GM18508 (cell line): ENCODE measurements at regions not wholly inside any gene's neighbourhood (a gene's known extent, or its start where the extent isn't known, plus 50 kb on each side); places are given as distances from the start of the nearest gene placed in this dataset.
"Not testable (repeated sequence)": the region's sequence is repeated elsewhere in the genome, so short reads cannot be mapped to it uniquely, and the experiment has no call there.

ENCODE experiments used
- ATAC-seq: cut with Tn5 transposase; IDR thresholded peaks from one replicate; pipeline ENCODE4 v1.9.1; 2021; ENCODE audit warnings: moderate number of reproducible peaks; ENCODE audit not compliant: insufficient read depth, unreplicated experiment

- ATAC-seq, result no peak
Observed at GRCh38 chr12:68387338-68387737, 55.2 kb upstream of the MDM1 start.

- ATAC-seq, result no peak
Observed at GRCh38 chr12:68389305-68389704, 57.1 kb upstream of the MDM1 start.

GRCh38 chr12:68391937-68392336, 59.8 kb upstream of the MDM1 start:
- ATAC-seq, result no peak

GRCh38 chr12:68392376-68392775, 60.2 kb upstream of the MDM1 start:
- ATAC-seq, result no peak

GRCh38 chr12:68393417-68393816, 61.3 kb upstream of the MDM1 start:
- ATAC-seq, result no peak

- no peak for ATAC-seq
Observed at GRCh38 chr12:68397566-68398158, 65.5 kb upstream of the MDM1 start.

GRCh38 chr12:68398689-68399088, 66.5 kb upstream of the MDM1 start:
- not testable (repeated sequence) for ATAC-seq

- ATAC-seq, result no peak
Observed at GRCh38 chr12:68400226-68400829, 68.2 kb upstream of the MDM1 start.

GRCh38 chr12:68402422-68402821, 70.3 kb upstream of the MDM1 start:
- ATAC-seq, result no peak

GRCh38 chr12:68403296-68403695, 71.1 kb upstream of the MDM1 start:
- no peak for ATAC-seq

GRCh38 chr12:68403711-68404110, 71.5 kb upstream of the MDM1 start:
- ATAC-seq, result no peak

- ATAC-seq, result no peak
Observed at GRCh38 chr12:68405343-68405781, 73.2 kb upstream of the MDM1 start.

- no peak for ATAC-seq
Observed at GRCh38 chr12:68406134-68406576, 74.0 kb upstream of the MDM1 start.

GRCh38 chr12:68406911-68407310, 74.7 kb upstream of the MDM1 start:
- no peak for ATAC-seq

GRCh38 chr12:68410018-68410660, 78.0 kb upstream of the MDM1 start:
- ATAC-seq, result no peak

GRCh38 chr12:68411371-68411770, 79.2 kb upstream of the MDM1 start:
- no peak for ATAC-seq

- no peak for ATAC-seq
Observed at GRCh38 chr12:68414988-68415387, 82.8 kb upstream of the MDM1 start.

- no peak for ATAC-seq
Observed at GRCh38 chr12:68416350-68416749, 84.2 kb upstream of the MDM1 start.

GRCh38 chr12:68416826-68417225, 84.7 kb upstream of the MDM1 start:
- no peak for ATAC-seq

- ATAC-seq, result no peak
Observed at GRCh38 chr12:68418137-68418460, 85.9 kb upstream of the MDM1 start.

GRCh38 chr12:68420225-68421010, 88.3 kb upstream of the MDM1 start:
- ATAC-seq, result no peak
